NCI-H2196 treated with DMSO at 0.1 percent for 48 hours (cell line): ENCODE measurements at regions not wholly inside any gene's neighbourhood (a gene's known extent, or its start where the extent isn't known, plus 50 kb on each side); places are given as distances from the start of the nearest gene placed in this dataset.

Experiments used
- DNase-seq: peaks from one replicate; lab custom pipeline; 2025; ENCODE audit not compliant: unreplicated experiment; lab: John Stamatoyannopoulos, UW

- no peak for DNase-seq
These were observed 131.6 kb upstream of the NECTIN1 start for GRCh38 chr11:119860561-119861094.

DNA sequence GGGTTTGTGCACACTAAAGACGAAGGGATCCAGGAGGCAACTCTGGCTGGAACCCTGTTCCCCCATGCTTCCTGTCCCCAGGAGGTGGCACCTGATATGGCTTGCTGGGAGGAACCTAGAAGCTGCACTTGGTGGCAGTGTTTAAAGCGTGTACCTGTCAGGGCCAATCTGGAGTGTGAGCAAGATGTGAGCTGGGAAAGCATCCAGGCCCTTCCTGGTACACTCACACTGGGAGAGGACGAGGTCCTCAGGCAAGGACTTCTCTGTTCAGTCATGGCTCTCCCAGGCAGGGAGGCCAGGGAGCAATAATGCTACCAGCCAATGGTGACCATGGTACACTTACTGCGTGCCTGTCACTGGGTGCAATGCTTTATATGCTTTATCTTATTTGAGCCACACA, 130.7 kb upstream of the NECTIN1 start:
- DNase-seq, result no peak

DNA sequence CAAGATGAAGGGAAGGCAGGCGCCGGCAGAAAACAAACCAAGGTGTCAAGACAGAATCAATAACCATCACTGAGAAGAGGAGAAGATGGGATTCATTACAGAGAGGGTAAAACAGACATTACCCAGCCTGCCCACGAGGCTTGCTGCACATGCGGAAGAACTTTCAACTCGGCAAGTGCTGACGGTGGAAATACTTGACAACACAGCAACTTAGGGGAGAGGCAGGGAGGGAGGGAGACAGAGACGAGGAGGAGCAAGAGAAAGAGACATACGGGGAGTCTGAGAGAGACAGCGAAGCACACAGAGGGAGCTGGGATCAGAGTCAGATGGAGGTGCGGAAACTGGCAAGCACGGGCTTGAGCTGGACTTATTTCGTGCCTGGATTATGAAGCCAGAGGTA, 129.3 kb upstream of the NECTIN1 start:
- no peak for DNase-seq

- no peak for DNase-seq
These were observed 127.9 kb upstream of the NECTIN1 start for GRCh38 chr11:119856681-119857485.

- no peak for DNase-seq
These were observed 126.1 kb upstream of the NECTIN1 start for GRCh38 chr11:119855066-119855465.

DNA sequence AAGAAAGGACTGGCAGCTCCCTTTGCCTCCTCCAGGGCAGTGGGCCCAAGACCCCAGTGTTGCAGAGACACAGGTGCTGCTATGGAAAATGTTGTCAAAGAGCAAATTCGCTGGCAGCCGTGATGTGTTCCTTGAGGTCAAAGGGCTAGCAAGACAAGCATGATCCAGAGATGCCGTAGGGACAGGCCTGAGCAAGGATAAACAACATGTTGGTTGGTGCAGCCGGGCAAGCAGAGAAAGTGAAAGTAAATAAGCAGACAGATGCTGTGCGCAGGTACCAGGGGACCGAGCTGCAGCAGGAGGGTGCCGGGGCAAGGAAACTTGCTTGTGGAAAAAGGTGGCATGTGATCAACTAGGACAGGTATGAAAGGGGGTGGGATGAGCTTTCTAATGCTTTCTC, 125.5 kb upstream of the NECTIN1 start:
- DNase-seq, result no peak

- DNase-seq, result no peak
These were observed 124.8 kb upstream of the NECTIN1 start for GRCh38 chr11:119853581-119854360.

DNA sequence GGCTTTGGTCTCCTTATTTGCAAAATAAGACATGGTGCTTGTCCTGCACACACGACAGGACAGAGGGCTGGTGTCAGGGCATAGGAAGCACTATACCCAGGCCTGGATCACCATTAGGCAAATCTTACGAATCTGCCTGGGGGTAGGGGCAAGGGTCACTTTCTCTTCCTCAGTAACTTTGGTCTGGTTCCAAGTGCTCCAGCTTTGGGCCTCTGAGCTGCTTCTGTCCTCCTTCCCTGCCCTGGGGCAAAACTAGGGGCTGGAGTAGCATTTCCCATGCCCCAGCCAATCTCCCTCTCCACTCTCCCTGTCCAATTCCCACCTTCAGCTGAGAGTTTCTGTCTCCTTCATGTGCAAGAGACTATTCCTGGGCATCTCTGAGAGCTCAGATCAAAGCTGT, 123.7 kb upstream of the NECTIN1 start:
- DNase-seq, result no peak

DNA sequence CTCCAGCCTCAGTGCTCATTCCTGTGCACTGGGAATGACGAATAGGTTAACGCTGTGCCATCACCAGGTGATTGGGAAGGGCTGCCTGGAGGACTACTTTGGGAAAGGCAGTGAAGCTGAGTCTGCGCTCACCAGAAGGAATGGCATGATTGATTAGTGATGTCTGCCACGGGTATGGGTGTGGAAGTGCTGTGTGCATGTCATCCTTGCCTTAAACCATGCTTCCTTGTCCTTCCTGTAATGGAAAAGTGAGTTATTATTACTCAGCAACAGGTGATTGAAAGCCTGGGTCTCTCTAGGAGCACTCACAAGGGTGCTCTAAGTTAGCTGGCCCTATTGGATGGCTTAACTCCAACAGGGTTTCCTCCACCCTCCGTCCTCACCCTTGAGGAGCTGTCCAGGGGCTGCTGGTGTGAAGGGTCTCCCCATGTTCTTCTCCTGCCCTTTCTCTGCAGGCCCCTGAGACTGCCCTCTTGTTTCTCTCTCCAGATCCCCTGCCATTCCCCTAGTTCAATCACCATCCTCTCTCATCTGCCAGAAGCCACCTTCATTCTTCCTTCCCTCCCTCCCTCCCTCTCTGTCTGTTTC, 121.9 kb upstream of the NECTIN1 start:
- DNase-seq, result no peak

GRCh38 chr11:119849872-119850271, 120.9 kb upstream of the NECTIN1 start:
- no peak for DNase-seq

GRCh38 chr11:119847853-119848252, 118.9 kb upstream of the NECTIN1 start:
- DNase-seq, result no peak

GRCh38 chr11:119846374-119846773, 117.4 kb upstream of the NECTIN1 start:
- DNase-seq, result no peak

DNA sequence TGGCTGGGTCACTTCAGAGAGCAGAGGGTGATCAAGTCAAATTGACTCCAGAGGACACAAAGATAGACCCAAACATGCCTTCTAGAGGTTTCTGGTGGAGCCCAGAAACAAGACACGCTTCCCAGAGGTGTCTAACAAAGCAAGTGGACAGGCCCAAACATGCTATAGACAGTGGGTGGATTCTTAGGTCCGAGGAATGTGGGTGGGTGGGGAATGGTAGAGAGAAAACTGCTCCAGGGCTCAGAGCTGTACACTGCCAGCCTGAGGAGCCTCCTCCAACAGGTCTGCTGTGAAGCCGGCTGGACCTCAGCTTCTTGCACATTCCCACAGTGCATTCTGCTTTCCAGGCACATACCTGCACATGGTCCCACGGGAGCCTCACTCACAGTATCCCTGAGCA, 116.8 kb upstream of the NECTIN1 start:
- no peak for DNase-seq

DNA sequence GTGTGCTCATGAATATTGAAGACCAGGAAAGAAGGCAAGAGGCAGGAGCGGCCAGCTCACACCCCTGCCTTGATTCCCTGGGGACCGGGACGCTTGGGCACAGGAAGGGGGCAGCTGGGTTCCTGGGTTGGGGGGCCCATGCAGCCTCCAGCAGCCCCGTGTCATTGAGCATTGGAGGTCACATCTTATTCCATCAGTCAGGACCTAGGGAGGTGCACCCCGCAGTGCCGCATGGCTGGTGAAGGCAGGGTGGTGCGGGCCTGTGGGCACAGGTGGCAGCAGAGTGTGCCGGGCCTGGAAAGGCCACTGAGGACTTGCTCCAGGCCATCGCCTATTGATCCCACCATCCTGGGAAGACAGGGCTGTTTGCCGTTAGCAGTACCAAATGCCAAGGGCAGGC, 116.3 kb upstream of the NECTIN1 start:
- no peak for DNase-seq

- DNase-seq, result no peak
These were observed 115.8 kb upstream of the NECTIN1 start for GRCh38 chr11:119844808-119845207.

- DNase-seq, result no peak
These were observed 114.9 kb upstream of the NECTIN1 start for GRCh38 chr11:119843877-119844276.

GRCh38 chr11:119842731-119843130, 113.7 kb upstream of the NECTIN1 start:
- no peak for DNase-seq

- no peak for DNase-seq
These were observed 110.6 kb upstream of the NECTIN1 start for GRCh38 chr11:119839476-119840133.

- DNase-seq, result no peak
These were observed 106.8 kb upstream of the NECTIN1 start for GRCh38 chr11:119835753-119836152.

- peak; percentile 40 for DNase-seq
These were observed 103.4 kb upstream of the NECTIN1 start for GRCh38 chr11:119832202-119832935.

DNA sequence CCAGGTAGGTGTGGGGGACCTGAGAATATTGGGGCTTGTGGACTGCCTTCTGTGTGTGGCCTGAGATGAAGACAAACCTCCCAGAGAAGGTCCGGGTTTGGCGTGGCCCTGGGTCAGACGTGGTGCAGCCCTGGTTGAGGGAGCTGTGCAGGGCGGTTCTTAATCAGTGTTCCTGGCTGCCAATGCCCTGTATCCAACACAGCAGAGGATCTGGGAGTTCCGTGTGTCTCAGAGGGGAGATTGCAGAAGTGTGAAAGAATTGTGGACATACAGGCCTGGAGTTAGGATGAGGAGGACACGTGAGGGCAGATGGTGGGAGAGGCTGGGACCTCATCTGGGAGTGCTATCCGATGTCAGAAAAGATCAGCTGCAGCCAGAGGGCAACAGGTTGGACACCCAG, 102.0 kb upstream of the NECTIN1 start:
- DNase-seq, result no peak
